ENCODE measurements at regions not wholly inside any gene's neighbourhood (a gene's known extent, or its start where the extent isn't known, plus 50 kb on each side); places are given as distances from the start of the nearest gene placed in this dataset.

DNA sequence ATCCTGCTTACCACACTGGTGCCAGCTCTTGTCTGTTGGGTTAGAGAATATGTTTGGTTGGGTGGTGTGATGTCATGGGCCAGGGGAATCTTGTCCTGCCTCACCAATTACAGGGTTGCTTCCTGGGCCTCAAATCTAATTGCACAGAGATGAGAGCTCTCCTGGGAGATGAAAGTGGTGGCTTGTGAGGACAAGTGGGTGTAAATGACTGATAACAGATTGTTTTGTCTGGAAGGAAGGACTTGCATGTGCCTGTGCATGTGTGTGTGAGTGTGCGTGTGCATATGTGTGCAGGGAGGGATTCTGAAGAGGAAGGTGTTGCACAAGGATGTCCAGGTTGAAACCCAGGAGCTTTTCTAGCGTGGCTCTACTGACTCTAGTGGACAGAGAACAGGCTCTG lies 271.9 kb downstream of the LOXHD1 start:
- no peaks in the 10 kb centered on the region for H3K36me3 Mint-ChIP-seq
- TF ChIP-seq RORB (CRISPR knock-in tag; IDR thresholded peaks at IDR 0.05), result no peak
- TF ChIP-seq, protein P1, sequence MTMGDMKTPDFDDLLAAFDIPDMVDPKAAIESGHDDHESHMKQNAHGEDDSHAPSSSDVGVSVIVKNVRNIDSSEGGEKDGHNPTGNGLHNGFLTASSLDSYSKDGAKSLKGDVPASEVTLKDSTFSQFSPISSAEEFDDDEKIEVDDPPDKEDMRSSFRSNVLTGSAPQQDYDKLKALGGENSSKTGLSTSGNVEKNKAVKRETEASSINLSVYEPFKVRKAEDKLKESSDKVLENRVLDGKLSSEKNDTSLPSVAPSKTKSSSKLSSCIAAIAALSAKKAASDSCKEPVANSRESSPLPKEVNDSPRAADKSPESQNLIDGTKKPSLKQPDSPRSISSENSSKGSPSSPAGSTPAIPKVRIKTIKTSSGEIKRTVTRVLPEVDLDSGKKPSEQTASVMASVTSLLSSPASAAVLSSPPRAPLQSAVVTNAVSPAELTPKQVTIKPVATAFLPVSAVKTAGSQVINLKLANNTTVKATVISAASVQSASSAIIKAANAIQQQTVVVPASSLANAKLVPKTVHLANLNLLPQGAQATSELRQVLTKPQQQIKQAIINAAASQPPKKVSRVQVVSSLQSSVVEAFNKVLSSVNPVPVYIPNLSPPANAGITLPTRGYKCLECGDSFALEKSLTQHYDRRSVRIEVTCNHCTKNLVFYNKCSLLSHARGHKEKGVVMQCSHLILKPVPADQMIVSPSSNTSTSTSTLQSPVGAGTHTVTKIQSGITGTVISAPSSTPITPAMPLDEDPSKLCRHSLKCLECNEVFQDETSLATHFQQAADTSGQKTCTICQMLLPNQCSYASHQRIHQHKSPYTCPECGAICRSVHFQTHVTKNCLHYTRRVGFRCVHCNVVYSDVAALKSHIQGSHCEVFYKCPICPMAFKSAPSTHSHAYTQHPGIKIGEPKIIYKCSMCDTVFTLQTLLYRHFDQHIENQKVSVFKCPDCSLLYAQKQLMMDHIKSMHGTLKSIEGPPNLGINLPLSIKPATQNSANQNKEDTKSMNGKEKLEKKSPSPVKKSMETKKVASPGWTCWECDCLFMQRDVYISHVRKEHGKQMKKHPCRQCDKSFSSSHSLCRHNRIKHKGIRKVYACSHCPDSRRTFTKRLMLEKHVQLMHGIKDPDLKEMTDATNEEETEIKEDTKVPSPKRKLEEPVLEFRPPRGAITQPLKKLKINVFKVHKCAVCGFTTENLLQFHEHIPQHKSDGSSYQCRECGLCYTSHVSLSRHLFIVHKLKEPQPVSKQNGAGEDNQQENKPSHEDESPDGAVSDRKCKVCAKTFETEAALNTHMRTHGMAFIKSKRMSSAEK (CRISPR knock-in tag; IDR thresholded peaks at IDR 0.05; ENCODE audit: borderline replicate concordance), result no peak
- TF ChIP-seq, protein P2, sequence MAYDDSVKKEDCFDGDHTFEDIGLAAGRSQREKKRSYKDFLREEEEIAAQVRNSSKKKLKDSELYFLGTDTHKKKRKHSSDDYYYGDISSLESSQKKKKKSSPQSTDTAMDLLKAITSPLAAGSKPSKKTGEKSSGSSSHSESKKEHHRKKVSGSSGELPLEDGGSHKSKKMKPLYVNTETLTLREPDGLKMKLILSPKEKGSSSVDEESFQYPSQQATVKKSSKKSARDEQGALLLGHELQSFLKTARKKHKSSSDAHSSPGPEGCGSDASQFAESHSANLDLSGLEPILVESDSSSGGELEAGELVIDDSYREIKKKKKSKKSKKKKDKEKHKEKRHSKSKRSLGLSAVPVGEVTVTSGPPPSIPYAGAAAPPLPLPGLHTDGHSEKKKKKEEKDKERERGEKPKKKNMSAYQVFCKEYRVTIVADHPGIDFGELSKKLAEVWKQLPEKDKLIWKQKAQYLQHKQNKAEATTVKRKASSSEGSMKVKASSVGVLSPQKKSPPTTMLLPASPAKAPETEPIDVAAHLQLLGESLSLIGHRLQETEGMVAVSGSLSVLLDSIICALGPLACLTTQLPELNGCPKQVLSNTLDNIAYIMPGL (CRISPR knock-in tag; IDR thresholded peaks at IDR 0.05), result no peak
- TF ChIP-seq, protein P3, sequence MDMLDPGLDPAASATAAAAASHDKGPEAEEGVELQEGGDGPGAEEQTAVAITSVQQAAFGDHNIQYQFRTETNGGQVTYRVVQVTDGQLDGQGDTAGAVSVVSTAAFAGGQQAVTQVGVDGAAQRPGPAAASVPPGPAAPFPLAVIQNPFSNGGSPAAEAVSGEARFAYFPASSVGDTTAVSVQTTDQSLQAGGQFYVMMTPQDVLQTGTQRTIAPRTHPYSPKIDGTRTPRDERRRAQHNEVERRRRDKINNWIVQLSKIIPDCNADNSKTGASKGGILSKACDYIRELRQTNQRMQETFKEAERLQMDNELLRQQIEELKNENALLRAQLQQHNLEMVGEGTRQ (CRISPR knock-in tag; IDR thresholded peaks at IDR 0.05), result no peak
- no peak for TF ChIP-seq RELA (CRISPR knock-in tag; IDR thresholded peaks at IDR 0.05; ENCODE audit: borderline replicate concordance)
- no peak for TF ChIP-seq OVOL2 (CRISPR knock-in tag; IDR thresholded peaks at IDR 0.05; ENCODE audit: borderline replicate concordance)
- no peak for TF ChIP-seq KAT7 (CRISPR knock-in tag; IDR thresholded peaks at IDR 0.05; ENCODE audit: borderline replicate concordance)
- TF ChIP-seq, protein P4, sequence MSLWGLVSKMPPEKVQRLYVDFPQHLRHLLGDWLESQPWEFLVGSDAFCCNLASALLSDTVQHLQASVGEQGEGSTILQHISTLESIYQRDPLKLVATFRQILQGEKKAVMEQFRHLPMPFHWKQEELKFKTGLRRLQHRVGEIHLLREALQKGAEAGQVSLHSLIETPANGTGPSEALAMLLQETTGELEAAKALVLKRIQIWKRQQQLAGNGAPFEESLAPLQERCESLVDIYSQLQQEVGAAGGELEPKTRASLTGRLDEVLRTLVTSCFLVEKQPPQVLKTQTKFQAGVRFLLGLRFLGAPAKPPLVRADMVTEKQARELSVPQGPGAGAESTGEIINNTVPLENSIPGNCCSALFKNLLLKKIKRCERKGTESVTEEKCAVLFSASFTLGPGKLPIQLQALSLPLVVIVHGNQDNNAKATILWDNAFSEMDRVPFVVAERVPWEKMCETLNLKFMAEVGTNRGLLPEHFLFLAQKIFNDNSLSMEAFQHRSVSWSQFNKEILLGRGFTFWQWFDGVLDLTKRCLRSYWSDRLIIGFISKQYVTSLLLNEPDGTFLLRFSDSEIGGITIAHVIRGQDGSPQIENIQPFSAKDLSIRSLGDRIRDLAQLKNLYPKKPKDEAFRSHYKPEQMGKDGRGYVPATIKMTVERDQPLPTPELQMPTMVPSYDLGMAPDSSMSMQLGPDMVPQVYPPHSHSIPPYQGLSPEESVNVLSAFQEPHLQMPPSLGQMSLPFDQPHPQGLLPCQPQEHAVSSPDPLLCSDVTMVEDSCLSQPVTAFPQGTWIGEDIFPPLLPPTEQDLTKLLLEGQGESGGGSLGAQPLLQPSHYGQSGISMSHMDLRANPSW (CRISPR knock-in tag; conservative IDR thresholded peaks at IDR 0.05; ENCODE audit: low read depth), result no peak
- TF ChIP-seq, protein P5, sequence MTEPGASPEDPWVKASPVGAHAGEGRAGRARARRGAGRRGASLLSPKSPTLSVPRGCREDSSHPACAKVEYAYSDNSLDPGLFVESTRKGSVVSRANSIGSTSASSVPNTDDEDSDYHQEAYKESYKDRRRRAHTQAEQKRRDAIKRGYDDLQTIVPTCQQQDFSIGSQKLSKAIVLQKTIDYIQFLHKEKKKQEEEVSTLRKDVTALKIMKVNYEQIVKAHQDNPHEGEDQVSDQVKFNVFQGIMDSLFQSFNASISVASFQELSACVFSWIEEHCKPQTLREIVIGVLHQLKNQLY (CRISPR knock-in tag; IDR thresholded peaks at IDR 0.05), result no peak
- POLR2A ChIA-PET, result no interaction called here
- H3K4me1 Mint-ChIP-seq, result peaks cover 6% of the 10 kb centered on the region; the same call in 1 of the 2 replicates
- CTCF ChIA-PET, result interaction anchor here (0.8 to 1.0 kb wide), 2 partner anchors 8 to 212 kb away, joined by 3 read pairs; a partner anchor contains a TSS
- DNase-seq (ENCODE audit: low spot score) (no peak), ATAC-seq (no peak)
- H3K27me3 Mint-ChIP-seq (ENCODE audit: low read depth), result no peaks in the 10 kb centered on the region
- H3K4me3 Mint-ChIP-seq, result no peak overlapping the region
- H3K9me3 Mint-ChIP-seq, result no peaks in the 10 kb centered on the region
- no peak overlapping the region for H3K27ac Mint-ChIP-seq

DNA sequence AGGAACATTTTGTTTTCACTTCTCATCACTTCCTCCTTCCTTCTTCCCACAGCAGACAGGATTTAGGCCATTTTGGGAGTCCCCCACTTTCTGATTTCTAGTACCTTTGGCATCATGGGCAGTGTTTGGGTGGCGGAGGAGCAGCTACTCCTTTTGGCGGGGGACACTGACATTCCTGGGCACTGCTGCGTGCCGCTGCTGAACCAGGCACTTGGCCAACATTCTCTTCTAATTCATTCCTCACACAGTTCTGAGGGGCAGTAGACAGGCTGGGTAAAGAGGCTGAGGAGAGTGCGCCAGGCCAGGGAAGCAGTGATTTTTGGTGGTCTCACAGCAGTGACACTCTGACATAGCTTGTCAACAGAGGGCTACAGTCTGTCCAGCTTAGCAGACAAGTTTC lies 270.2 kb downstream of the LOXHD1 start:
- CTCF ChIA-PET, result interaction anchor here (1.6 to 3.3 kb wide), 5 partner anchors 43 to 271 kb away, joined by 5 to 15 read pairs (median 14); partner anchors contain the start of gene LOXHD1
- Mint-ChIP-seq H3K27ac (no peak overlapping the region), H3K9me3 (no peaks in the 10 kb centered on the region), H3K36me3 (no peaks in the 10 kb centered on the region), H3K4me1 (peaks cover 6% of the 10 kb centered on the region; the same call in 1 of the 2 replicates), H3K27me3 (ENCODE audit: low read depth) (no peaks in the 10 kb centered on the region), H3K4me3 (no peak overlapping the region)
- ATAC-seq, result no peak
- DNase-seq (ENCODE audit: low spot score), result no peak
- POLR2A ChIA-PET, result no interaction called here
- TF ChIP-seq ELF4 (CRISPR knock-in tag; IDR thresholded peaks at IDR 0.05; ENCODE audit: low read depth) (no peak), IRF2 (CRISPR knock-in tag; IDR thresholded peaks at IDR 0.05; ENCODE audit: borderline replicate concordance, low read depth) (no peak), MXD4 (CRISPR knock-in tag; IDR thresholded peaks at IDR 0.05; ENCODE audit: borderline replicate concordance) (no peak), SOX15 (CRISPR knock-in tag; IDR thresholded peaks at IDR 0.05) (no peak), ATF1 (CRISPR knock-in tag; IDR thresholded peaks at IDR 0.05) (no peak), TEAD4 (CRISPR knock-in tag; IDR thresholded peaks at IDR 0.05) (no peak), JAZF1 (CRISPR knock-in tag; IDR thresholded peaks at IDR 0.05) (no peak), PRRX2 (CRISPR knock-in tag; IDR thresholded peaks at IDR 0.05) (no peak)
- TF ChIP-seq, protein P6, sequence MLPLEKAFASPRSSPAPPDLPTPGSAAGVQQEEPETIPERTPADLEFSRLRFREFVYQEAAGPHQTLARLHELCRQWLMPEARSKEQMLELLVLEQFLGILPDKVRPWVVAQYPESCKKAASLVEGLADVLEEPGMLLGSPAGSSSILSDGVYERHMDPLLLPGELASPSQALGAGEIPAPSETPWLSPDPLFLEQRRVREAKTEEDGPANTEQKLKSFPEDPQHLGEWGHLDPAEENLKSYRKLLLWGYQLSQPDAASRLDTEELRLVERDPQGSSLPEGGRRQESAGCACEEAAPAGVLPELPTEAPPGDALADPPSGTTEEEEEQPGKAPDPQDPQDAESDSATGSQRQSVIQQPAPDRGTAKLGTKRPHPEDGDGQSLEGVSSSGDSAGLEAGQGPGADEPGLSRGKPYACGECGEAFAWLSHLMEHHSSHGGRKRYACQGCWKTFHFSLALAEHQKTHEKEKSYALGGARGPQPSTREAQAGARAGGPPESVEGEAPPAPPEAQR (CRISPR knock-in tag; IDR thresholded peaks at IDR 0.05), result no peak
- TF ChIP-seq, protein P1 (CRISPR knock-in tag; IDR thresholded peaks at IDR 0.05; ENCODE audit: borderline replicate concordance), result no peak
